Testis (tissue), 2 donors: ENCODE measurements at regions not wholly inside any gene's neighbourhood (a gene's known extent, or its start where the extent isn't known, plus 50 kb on each side); places are given as distances from the start of the nearest gene placed in this dataset.

ENCODE experiments used
- CTCF ChIP-seq, 3 experiments: fragments of 450-650 bp in 2 of 3; fragments of 200-600 bp in 1 of 3; sonication (generic) in 1 of 3; IDR thresholded peaks; one replicate each; pipeline ENCODE4 v1.5.1; 2016 to 2019; ENCODE audit warnings: antibody characterized with exemption in 3 of 3, mild to moderate bottlenecking in 2 of 3, moderate library complexity in 1 of 3
- POLR2A ChIP-seq: fragments of 450-650 bp; IDR thresholded peaks from one replicate; pipeline ENCODE4 v1.6.1; 2017; ENCODE audit warnings: antibody characterized with exemption, mild to moderate bottlenecking, moderate library complexity

DNA sequence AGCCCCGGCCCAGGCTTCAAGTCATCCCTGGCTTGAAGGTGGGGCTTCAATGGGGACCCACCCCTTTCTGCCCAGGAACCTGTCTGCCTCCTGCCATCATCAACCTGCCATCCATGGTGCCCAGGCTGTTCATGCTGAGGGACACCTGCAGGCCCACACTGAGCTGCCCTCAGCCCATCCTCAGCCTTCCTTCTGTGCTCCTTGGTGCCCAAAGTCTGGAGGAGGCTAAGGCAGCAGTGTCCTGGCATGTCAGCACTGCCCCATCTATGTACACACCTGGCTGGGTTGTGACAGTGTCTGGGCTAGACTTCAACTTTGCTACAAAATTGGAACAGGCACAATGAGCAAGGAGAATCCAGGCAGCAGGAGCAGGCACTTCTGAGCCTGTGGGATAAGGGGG lies 745.3 kb upstream of the EPHA6 start:
- TF ChIP-seq CTCF (IDR thresholded peaks at IDR 0.05) (no peak), POLR2A (no peak)
